Left lobe of liver (tissue), 2 donors: ENCODE measurements at regions not wholly inside any gene's neighbourhood (a gene's known extent, or its start where the extent isn't known, plus 50 kb on each side); places are given as distances from the start of the nearest gene placed in this dataset.
"Not testable (repeated sequence)": the region's sequence is repeated elsewhere in the genome, so short reads cannot be mapped to it uniquely, and the experiment has no call there.

Source experiments
- ATAC-seq: fragments of 200-7000 bp; cut with Tn5 transposase; one replicate; pipeline ENCODE4 v1.9.1; 2020; ENCODE audit warnings: mild to moderate bottlenecking, moderate library complexity
- DNase-seq: peaks from one replicate; pipeline ENCODE4 v3.0.0-alpha.2; 2020; ENCODE audit warnings: low spot score
- donor health status: DM: no; HTN: no; CAD: no; lungs with moderate emphysema.
- donor health status: DM: no; HTN: yes; CAD: no.

DNA sequence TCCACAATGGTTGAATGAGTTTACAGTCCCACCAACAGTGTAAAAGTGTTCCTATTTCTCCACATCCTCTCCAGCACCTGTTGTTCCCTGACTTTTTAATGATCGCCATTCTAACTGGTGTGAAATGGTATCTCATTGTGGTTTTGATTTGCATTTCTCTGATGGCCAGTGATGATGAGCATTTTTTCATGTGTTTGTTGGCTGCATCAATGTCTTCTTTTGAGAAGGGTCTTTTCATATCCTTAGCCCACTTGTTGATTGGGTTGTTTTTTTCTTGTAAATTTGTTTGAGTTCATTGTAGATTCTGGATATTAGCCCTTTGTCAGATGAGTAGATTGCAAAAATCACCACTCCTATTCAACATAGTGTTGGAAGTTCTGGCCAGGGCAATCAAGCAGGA, 287.6 kb upstream of the RASGRP1 start:
- ATAC-seq, DNase-seq: not testable (repeated sequence)

DNA sequence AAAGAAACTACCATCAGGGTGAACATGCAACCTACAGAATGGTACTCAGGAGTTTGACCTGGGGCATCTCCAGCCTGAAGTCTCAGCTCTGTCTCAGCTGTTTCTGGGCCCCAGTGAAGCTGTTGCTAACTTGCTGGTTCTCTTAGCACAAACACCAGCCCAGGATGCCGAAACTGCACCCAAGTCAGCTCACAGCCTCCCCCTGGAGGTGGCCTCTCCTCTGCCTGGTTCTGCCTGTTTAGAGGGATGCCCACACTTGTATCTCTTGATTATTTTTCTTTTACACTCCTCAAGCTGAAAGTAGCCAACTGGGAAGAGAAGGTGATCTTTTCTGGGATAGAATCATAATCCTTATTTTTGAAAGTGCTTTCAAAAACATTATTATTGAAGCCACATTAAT, 289.0 kb upstream of the RASGRP1 start:
- ATAC-seq = peak; percentile 31
- DNase-seq = no peak

DNA sequence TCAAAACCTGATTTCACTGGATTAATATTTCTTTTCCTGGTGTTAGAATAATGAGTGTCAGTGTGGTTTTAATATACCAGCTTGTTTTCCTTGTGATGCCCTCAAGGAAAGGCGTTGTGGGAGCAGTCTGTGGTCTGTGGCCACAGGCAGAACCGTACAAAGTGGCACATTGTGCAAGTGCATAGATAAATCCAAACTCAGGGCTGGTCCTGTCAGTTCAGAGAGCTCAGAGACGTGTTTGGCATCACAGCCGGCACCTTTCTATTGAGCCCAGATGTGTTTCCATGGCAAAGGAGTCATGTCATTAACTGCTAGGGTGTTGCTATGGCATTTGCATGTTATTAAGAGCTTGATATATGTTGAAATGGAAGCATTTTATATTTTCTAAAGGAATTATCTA, 289.9 kb upstream of the RASGRP1 start:
- no peak for DNase-seq
- no peak for ATAC-seq

DNA sequence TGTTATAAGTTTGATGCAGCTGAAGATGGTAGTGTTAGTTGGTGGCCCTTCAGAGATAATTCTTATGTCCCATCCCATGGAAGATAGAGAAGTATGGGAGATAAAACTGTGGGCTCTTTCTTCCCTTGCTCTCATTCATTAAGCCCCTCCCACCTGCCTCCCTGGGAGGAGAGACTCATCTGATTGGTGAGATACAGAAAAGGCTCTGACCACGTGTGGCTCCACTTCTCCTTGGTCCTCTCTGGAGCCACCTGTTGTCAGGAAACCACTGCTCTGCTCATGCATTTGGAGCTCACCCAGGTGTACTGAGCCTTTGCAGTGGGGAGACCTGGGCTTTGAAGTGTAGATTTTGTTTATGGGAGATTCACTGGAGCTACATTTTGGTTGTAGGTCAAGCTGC, 293.2 kb upstream of the RASGRP1 start:
- no peak for DNase-seq

DNA sequence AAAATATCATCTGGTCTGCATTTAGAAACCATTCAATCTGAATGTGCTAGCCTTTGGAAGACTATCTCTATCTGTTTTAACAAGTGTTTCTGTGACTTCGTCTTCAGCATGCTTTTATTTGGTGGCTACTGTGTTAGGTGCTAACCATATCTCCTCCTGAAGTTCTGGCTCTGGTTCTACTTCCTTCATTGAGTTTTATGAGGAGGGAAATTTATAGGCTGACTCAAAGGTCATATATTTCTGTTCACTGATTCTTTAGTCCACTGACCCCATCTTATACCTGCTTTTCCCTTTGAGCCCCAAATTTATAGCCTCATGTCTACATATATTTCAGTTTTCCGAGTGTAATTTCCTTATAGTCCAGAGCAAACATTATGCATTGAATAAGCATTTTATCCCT, 295.0 kb upstream of the RASGRP1 start:
- no peak for ATAC-seq
- DNase-seq = no peak

More for the DNA sequence above, 293.2 kb upstream of the RASGRP1 start:
- ATAC-seq = no peak

DNA sequence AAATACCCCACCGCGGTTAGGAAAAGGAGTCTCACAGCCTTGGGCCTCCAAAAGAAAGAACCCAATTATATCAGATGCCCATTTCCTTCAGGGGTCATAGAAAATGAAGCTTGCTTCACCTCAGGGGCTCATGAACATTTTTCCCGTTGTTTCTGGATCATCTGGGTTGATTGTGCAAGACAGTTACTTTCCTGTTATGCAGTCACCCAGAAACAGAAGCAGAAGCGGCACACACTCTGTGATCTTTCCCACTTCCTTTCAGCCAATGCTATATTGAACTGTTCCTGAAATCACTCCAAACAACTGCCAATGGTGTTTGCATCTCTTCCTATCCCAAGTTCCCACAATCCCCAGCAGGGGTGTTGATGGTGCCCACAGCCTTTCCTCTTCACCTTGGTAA, 295.6 kb upstream of the RASGRP1 start:
- no peak for ATAC-seq
- no peak for DNase-seq

DNA sequence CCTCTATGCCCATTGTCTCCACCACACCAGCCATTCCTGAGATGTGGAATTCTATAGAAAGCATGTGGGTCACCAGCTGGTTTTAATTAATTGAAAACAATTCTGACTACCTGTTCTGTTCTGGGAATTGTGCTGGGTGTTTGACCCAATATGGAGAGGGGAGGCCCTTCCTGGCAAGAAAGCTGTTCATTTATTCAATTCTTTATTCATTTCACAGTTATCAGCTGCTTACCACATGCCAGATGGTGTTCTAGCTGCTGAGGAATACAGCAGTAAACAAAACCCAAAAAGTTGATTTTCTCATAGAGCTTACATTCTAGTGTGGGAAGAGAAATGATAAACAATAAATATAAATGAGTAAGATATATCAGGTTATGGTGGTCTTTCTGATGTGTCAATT, 296.1 kb upstream of the RASGRP1 start:
- no peak for ATAC-seq
- DNase-seq = no peak

DNA sequence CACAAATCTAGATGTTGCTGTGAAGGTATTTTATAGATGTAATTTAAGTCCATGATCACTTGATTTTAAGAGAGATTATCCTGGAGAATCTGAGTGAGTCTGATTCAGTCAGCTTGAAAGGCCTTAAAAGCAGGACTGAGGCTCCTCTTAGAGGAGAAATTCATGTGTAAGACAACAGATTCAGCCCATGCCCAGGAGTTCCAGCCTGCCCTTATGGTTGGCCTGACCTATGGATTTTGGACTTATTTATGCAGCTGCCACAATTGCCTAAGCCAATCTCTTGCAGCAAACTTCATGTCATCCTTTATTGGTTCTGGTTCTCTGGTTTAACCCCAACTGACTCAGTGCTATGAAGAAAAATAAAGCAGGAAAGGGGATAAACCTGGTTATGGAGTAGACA, 296.5 kb upstream of the RASGRP1 start:
- DNase-seq (no peak), ATAC-seq (no peak)

DNA sequence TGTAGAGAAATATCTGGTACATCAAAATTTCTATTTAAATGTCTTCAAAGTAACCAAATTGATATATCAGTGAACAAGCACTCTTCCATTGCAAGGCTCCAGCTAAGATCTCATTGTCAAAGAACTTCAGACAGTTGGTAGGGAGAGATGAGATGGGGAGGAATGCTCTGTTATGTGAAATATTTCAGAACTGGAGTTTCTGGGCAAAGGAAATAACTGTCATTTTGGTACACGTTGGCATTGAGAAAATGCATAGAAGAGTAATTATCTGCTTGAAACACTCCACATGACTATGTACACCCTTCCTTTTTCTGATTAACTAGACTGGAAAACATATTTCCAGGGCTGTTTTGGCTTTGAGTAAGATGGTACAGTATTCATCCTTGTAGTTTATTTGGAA, 297.5 kb upstream of the RASGRP1 start:
- ATAC-seq (no peak), DNase-seq (no peak)

DNA sequence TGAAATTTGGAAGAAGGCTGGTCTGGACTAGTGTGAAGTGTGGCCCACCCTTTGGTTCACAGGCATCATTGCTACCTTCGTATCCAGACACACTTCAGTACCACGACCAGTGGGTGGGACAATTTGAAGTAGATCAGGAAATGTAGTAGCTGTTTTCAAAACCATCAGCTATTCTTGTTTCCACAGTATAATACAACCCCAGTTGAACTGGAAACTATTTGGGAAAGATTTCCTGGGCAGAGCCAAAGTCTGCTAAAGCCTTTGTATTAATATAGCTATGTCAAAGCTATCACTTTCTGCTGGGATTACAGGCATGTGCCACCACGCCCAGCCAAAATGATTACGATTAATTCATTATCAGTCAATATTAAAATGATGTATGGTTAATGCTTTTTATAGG, 298.8 kb upstream of the RASGRP1 start:
- no peak for ATAC-seq
- DNase-seq = no peak

DNA sequence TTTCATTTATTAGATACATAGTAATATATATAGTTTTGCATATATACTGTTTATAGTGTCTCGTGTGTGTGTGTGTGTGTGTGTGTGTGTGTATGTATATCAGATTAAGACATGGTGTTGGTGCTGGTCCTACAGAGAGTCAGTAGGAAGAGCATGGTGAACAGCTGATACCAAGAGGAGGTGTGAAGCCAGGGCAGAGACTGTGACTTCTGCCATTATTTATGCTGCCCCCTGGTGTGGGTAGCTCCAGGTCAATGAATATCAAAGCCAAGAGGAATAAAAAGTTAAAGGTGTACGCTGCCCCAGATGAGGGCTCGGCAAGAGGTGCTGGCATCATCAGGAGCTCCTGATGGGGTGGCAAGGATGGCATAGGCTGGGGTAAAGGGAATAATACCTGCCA, 299.5 kb upstream of the RASGRP1 start:
- ATAC-seq = no peak
- no peak for DNase-seq

DNA sequence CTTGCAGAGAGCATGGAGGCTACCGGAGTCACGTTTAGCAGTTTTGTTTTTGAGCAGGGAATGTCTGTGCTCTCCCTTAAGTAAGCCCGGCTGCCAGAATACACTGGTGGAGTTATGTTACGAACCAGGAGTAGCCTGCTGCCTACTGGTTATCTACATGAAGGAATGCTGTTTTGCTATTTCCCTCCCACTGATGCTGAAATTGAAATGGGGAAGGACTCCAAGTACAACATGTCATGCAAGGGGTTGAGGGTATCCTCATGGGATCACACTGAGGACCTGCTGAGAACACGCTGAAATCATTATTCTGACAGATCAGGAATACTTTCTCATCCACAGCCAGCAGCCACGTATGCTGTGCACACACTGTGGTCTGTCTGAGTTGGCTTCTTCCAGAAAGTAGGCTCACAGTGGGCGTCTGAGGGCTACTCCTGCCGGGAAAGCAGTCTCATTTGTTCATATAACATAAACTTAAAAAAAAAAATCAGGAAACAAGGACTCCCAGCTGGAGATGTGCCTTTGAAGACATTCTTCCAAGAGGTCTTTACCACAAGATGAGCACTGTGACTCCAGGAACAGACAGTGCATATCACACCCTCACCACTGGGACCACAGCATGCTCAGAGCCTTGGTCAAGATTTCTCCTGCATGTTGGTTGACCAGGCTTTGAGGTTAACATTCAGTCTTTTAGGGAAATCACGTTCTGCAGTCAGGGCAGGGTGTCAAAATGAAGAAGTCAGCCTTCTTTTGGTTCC, 300.4 kb upstream of the RASGRP1 start:
- no peak for ATAC-seq
- no peak for DNase-seq

DNA sequence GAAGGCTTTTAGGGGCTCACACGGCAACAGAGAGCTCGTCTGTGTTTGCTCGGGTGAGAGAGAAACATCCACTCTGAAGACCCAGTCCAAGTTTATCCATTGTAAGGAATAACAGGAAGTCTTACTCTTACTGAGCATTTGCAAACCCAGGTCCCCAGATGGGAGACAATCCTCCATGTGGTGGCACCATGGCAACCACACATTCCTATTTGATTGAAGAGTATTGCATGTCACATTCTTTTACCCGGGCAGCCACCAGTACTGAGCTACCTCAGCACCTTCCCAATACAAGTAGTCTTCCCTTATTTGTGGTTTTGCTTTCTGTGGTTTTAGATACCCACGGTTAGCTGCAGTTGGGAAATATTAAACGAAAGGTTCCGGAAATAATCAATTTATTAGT, 302.9 kb upstream of the RASGRP1 start:
- DNase-seq (no peak), ATAC-seq (no peak)

DNA sequence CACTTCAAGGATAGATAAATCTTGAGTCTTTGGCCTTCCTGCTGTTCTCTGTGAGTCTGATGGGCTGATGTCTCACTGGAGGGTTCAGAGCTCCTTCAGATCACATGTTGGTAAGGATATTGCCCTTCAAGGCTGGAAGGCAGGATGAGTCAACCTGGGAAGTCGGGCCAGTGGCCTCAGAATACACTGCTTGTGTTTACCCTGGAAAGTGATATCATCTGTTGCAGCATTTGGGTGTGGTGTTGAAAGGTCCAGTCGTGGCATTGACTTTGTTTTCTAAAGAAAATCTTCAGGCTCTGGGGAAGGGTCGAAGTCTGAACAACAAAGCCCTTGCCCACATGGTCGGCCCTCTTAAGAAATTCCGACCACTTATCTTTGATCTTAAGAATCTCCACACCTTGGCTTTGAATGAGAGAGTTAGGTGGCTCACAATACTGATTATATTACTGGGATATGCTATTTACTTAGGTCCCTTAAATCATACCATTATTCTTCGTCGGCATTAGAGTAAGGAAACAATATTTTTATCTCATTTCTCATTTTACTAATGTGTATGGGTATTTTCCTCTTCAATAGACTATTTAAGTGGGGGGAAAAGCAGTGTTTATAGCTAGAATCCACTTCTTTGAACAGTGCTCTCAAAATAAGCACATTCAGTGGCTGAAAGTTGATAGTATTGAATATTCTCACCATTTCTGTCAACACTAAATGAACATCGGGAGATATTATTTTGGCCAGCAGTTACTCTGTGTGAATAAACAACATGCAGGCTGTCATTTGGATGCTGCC, 303.9 kb upstream of the RASGRP1 start:
- no peak for DNase-seq

DNA sequence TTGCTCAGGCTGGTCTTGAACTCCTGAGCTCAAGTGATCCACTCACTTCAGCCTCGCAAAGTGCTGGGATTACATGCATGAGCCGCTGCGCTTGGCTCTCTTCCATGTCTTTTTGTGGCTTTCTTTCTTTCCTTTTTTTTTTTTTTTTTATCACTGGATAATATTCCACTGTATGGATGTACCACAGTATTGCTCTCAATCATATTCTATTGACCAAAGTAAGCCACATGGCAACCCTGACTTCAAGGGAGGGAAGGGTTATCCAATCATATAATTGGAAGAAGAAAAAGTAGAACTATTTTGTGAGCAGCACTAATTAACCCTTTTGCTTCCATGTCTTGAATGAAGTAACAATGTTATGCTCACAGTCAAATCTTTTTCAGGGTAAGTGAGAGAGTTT, 307.0 kb upstream of the RASGRP1 start:
- DNase-seq (no peak), ATAC-seq (no peak)

More for the DNA sequence above, 303.9 kb upstream of the RASGRP1 start:
- peak; percentile 20 for ATAC-seq

DNA sequence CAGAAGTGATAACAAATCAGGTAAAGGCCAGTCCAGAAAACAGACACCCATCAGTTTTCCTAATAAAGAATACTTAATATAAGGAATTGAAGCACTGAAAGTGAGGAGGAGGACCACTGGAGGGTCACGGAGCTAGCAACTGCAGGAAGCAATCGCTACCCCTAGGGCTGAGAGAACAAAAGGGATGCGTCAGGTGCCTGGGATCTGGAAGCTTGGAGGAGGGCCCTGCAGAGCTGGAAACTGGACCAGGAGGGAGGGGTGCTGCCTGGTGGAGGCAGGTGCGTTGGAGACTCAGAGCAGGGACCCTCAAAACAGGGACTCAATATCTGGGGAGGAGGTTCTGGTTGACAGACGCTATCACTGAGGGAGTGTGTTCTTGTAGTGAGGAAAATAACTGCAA, 308.1 kb upstream of the RASGRP1 start:
- no peak for DNase-seq
- ATAC-seq = no peak

DNA sequence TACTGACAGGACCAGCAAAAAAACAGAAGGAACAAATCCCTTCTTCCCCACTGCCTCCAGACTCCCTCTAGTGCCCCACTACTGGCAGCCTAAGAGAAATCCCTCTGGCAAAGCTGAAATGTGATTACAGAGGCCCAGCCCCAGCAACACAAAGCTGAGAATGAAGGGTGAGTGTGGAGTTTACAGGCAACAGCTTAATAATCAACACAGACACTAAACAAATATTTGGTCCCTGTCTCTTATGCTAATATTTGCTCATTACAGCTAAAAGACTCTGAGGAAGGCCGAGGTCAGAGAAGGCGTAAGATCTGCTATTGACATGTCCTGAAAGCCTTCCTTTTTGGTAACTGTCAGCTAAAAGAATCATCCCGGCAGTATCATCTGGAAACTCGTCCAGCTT, 308.5 kb upstream of the RASGRP1 start:
- ATAC-seq (peak; percentile 61), DNase-seq (no peak)

DNA sequence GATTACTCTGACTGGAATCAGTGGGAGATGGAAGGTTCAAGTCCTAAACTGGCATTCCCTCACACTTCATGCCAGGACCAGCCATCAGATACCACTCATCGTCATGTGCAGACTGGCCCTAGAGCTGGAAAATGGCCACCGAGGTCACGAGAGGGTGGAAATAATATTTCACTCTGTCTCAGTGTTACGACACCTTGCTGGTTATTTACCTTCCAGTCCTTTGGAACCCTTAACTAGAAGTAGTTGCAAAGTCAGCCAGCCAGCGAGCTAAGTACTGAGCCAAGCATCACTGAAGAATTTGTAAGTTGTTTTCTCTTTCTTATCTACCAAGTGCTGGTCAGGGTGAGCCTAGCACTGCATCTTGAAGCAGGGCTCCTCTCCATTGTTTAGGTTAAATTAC, 309.9 kb upstream of the RASGRP1 start:
- peak; percentile 60 for DNase-seq
- peak; percentile 68 for ATAC-seq

DNA sequence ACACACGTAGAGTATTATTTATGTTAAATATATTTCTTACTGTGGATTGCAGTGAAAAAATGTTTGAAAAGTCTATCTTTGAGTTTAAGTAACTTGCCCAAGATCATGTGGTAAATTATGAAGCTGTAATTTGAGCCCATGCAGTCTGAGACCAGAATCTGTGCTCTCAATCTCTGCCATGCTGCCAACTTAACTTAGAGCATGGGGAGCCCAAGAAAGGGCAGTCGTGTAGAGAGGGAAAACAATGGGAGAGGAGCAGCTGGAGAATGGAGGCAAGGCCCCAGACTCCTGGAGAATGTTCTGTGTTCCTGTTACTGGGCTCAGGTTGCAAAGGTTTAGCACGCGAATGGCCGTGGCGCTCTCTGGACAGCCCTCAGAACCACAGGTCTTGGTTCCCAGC, 311.6 kb upstream of the RASGRP1 start:
- ATAC-seq = no peak
- no peak for DNase-seq

DNA sequence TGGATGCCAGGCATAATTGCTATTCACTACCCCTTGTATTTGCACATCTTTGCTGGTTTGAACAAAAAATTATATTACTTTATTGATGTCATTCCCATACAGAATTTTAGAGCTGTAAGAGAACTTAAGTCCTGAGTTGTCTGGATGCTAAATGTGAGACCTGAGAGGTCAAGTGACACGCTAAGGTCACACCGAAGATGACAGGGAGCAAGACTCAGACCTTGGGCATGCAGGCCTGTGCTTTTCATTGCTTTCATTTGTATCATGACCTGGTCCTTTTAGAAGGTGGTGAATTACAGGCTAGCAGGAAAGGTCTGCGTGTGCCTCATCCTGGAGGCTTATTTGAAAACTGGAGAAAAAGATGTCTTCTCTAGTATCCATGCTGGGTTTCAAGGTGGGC, 312.0 kb upstream of the RASGRP1 start:
- DNase-seq (no peak), ATAC-seq (no peak)

DNA sequence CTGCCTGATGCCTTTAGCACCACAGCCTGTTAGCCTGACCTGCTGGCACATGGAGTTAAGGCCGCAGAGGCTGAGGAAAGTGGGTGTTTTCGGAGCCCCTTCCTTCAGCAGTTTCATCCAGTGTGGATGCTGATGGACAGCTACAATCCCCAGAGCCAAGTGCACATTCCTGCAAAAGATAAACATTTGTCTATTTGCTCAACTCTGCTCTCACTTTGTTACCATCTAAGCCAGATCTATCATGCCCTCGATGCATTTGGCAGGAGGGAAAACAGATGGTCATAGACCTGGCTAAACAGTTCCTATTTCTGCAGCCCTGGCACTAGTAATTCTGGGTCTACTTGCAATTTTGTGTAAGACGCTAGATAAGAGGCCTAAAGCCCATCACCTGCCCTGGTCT, 312.9 kb upstream of the RASGRP1 start:
- DNase-seq = no peak
- peak; percentile 83 for ATAC-seq

DNA sequence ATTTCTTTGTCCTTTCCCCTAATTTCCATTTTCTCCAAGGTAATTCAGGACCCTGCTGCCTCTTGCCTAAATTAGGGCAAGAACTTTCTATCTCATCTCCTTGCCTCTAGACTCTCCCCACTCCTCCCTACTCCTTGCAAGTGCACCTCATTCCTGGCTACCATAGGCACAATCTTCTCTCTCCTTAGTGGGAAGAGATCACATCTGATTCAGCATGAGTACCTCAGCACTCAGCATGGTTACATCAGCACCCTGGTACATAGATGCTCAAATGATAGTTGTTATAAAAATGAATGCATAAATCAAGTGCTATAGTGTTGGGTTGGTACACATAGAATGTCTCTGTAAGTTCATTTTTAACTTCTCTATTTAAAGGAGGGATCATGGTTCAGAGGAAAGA, 313.4 kb upstream of the RASGRP1 start:
- ATAC-seq (no peak), DNase-seq (no peak)

DNA sequence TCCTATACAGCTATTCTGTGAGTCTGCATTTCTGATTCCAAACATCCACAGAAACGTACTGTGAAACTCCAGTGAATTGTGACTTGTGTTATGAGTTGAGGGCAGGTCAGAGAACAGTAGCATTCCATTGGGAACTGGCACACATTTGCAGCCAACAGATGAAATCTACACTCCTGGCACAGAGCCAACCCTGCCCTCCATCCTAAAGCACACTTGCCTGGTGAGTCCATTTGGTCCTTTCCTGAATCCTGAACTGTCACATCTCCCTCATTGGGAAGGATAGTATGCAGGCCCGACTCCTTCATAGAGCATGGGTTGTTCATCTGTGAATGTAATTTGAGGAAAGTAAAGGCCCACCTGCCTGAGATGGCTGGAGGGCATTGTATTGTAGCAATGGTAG, 314.3 kb upstream of the RASGRP1 start:
- DNase-seq (no peak), ATAC-seq (no peak)
